Jurkat, Clone E6-1 (cell line): ENCODE measurements at regions not wholly inside any gene's neighbourhood (a gene's known extent, or its start where the extent isn't known, plus 50 kb on each side); places are given as distances from the start of the nearest gene placed in this dataset.

Source experiments
- DNase-seq: peaks from one replicate; pipeline ENCODE4 v3.0.0-alpha.2; 2011; ENCODE audit warnings: low read depth, low spot score
- H3K4me3 ChIP-seq: 2 replicates; pipeline ENCODE4 v1.5.1; 2011; ENCODE audit warnings: mild to moderate bottlenecking, low read length, control low read depth, moderate library complexity

DNA sequence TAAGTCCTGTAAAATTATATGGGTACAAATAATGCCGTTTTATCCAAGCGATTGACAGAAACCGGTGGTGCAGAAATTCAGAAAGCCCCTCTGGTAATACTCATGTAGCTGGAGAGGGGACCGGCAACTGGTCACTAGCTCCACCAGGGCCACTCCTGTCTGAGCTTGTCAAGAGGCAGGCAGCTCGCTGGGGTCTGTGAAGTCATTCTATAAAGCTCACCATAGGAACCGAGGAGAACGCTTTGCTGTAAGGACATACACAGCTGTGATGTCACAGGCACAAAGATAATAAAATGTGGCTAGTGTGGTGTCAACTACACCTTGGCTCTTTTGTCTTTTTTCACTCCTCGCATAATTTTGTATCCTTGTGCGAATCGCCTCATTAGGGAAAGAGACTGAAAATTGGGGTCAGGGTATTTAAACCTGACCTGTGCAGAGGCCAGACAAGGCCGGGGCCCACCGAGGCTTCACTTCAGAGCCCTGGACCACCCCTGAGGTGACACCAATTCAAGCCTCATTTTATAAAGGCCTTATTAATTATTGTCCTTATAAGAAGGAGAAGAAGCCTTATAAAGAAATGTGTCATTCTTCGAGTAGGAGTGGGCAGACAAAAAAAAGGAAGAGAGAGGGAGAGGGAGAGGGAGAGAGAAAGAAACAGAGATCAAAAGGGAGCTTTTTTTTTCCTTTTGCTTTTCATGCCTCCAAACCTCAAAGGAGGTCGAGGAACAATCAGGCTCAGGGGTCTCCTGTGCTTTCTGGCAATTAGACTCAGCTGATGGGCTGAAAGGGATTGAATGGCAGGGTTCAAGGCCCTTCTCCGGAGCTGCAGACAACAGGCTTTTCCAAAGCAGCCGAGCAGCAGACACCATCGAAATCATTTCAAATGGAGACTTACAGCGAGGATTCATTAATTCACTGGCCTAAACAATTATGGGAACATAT lies 813.3 kb upstream of the ARRDC4 start:
- no peak overlapping the region for H3K4me3 ChIP-seq
- DNase-seq, result no peak

DNA sequence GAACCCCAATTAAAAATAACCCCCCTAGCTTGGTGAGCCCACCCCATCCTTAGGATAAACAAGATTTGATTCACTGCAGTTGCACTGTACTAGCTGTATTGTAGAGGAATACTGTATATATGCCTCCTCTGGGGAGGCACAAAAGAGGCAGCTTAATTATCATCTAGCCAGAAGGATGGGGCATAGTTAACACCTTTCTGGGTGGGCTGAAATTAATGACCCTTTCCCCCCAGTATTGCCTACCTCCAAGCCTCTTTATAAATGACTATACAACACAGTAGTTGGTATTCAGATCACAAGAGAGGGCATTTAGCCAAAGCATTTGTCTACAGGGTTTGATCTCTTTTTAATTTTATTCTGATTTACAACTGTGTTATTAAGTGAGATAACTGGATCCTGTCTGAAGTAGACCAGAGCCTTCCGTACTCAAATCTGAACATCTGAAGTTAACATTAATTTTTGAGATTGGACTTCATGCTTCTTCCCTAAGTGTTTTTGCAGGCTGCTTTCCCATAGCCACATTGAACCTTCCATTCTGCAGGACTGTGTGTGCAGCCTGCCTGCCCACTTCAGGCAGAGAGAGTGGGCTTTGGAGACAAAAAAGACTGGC lies 807.0 kb upstream of the ARRDC4 start:
- DNase-seq, result no peak
- no peak overlapping the region for H3K4me3 ChIP-seq

DNA sequence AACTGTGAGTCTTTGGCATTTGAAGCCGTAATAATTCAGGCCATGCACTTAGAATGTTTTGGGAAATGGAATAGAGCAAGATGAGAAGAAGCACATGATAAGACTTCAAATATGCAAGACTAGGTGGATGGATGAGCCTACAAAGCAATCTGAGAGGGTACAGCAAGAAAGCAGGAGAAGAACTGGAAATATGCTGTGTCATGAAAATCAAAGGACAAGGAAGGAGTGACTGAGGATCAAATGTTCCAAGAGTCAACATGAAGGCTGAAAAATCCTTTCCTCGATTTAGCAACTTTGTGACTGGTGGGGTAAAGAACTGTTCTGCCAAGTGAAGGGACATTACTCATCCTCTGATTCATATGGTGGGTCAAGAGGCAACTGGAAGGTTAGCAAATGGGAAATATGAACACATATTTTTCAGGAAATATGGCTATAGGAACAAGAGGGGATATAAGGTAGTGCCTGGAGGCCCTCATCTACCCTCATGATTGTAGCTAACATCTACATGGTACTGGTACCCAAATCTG lies 803.7 kb upstream of the ARRDC4 start:
- DNase-seq, result no peak
- no peak overlapping the region for H3K4me3 ChIP-seq

DNA sequence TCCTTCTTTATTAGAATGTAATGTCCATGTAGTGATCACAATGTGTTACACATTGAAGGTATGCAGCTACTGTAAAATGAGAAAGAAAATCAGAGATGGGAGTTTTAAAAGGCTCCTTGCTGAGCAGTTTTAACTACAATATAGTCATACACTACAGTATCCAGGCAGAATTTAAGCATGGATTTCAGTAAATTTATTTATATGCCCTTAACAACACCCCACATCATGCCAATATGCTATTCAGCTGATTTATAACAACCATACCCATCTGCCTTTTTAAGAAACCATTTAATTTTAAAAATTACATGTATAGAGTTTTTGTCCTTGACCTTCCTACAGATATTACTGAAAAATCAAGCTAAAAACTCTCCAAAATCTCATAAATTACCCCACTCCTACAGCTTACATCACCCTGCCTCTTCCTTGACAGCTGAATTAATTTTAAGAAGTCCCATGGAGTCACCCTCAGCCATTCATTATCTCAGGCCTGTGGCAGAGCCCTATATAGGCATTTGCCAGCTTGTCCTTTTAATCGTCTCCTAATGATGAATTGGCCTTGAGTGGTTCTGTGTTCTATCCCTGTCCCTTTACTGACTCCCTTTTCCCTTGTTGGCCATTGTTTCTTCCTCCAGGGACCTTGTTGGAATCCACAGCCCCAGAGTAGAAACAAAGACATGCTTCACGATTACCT lies 797.6 kb upstream of the ARRDC4 start:
- no peak for DNase-seq
- no peak overlapping the region for H3K4me3 ChIP-seq

DNA sequence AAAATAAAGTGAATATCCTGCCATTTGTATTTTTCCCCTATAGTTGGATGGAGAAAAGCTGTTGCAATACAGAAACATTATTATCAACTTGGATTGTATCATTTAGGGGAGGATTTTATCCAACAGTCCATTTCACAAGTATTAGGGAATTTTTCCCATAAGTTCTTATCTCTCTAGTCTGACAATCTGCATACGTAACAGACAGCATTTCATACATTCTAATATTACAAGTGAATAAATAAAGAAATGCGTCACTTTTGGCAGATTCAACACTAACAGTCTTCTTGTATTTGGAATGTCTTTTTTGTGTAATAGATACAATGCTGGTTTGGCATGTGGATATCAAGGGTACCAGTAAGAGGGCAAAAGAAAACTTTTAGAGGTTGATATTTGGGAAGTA lies 795.3 kb upstream of the ARRDC4 start:
- DNase-seq, result no peak
- H3K4me3 ChIP-seq, result no peak overlapping the region

DNA sequence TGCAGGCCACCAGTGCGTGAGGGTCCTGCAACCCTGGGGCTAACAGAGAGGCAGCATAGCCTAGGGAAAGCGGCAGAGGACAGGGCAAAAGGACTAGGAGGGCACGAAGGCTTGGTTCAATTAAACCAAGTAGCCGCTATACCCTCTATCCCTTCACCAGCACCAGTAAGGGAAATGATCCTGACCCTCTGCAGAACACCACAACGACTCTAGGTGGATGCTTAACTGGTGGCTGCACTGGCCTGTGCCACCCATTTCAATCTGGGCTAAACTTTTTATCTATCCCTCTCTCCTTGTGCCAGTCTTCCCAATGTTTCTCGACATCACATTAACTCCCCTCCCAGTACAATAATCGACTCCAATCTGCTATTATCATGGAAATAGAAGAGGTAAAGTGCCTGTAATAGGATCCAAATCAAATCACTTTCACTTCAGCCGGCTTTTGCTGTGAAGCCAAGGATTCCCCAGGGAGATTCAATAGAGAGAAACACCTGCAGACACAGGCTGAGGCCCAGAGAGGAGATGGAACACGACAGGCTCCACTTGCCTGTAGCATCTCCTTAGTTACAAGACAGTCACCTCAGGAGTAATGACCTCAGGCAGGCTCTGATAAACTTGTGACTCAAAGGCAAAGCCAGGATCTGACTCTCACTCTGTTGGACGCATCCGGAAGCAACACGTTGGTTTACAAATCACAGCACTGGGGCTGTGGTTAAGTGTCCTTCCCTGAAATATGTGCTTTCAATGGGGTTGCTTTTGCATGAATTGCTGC lies 791.6 kb upstream of the ARRDC4 start:
- DNase-seq, result no peak
- no peak overlapping the region for H3K4me3 ChIP-seq

DNA sequence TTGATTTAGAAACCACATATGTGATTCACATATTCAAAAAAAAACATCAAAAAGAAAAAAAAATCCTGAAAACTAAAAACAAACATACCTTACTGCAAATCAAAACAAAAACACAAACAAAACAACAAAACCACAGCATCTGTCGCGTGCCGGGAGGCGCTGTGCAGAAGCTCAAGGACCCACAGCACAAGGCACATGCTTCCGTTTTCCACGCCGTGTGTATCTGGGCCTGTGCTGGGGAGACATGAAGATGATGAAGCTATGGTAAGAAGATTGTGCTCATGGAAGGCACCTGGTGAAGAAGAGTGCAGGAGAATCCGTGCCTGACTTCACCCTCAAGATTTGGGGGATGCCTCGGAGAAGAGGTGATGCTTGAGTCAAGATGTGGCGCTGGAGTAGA lies 788.9 kb upstream of the ARRDC4 start:
- DNase-seq, result no peak
- H3K4me3 ChIP-seq, result no peak overlapping the region

DNA sequence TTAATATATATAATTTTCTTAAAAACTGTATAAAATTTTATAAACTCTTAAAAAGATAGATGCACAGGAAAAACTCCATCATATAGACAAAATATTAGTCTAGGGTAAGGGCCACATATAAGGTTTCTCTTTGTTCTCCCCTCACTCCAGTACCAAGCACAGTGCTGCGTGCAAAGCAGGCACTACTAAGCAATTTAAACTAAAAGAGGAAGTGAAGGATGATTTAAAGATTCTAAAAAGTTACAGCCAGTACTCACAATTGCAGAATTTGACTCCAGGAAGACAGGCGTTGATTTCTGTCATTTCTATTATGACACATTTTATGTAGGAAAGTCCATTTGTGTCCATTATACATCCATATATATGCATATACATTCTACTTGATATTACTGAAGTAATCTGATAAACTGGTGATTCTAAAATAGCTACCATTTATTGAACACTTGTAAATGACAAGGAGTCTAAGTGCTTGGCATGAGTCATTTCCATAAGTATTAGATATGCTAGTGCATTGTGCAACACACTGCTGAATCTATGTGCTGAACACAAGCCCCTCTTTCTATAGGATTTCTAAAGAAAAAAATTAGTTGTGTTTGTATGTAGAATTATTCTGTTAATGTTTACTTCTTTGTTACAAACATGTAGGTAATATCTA lies 785.5 kb upstream of the ARRDC4 start:
- DNase-seq, result no peak
- no peak overlapping the region for H3K4me3 ChIP-seq

DNA sequence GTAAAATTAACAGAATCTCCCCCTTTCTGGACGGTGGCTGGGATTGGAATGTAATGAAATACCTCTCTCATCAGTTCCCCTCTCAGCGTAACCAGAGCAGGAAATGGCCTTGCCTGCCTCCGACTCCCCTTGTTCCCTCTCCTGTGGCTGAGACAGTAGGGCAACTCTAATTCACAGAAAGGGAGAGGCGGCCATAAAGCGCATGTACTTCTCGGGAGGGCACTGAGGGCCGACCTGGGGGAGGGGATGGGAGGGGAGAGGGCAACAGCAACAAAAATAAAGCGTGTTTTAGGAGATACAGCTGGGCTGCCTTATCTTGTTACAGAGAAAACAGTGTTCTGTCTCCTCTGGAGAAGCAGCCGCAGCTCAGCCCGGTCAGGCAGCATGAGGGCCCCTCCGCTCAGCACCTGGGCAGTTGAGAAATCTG lies 783.3 kb upstream of the ARRDC4 start:
- H3K4me3 ChIP-seq, result no peak overlapping the region
- DNase-seq, result no peak

DNA sequence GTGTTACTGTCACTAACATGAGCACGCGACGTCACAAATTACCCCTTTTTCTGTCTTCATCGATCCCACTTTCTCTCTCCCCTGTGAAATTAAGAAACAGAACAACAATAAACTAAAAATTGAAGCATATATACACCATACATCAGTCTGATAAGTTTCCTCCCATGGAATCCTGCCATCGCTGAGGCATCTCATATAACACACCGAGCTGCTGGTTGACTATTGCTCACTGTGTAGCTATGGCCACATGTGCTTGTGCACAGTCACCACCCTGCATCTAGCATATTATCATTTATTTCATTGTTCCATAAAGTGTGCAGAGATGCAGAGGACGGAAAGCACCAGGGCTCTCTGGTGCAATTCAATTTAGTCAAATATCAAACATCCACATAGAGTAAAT lies 777.9 kb upstream of the ARRDC4 start:
- no peak for DNase-seq
- H3K4me3 ChIP-seq, result no peak overlapping the region

DNA sequence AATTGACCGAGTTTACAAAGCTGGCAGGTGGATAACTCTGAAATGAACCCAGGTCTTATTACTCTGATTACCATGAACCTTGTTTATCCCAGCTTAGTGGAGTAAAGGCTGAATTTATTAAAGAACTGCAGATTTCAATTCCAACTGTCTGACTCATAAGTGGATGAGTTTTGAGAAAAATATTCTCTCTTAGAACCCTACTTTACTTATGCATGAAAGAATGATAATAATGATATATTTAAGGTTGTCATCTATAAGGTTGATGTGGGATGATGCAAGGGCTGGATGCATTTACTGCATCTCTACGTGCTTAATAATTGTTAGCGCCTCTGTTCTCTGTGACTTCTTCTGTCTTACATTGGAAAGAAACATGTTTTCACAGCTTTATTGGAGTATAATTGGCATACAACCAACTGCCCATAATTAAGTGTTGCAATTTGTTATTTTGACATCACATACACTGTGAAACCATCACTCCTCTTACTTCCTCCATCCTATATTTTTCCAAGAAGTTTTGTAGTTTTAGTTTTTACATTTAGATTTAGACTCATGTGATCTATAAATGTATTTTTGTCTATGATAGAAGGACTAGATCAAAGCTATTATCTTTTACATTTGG lies 771.2 kb upstream of the ARRDC4 start:
- H3K4me3 ChIP-seq, result no peak overlapping the region
- DNase-seq, result no peak

DNA sequence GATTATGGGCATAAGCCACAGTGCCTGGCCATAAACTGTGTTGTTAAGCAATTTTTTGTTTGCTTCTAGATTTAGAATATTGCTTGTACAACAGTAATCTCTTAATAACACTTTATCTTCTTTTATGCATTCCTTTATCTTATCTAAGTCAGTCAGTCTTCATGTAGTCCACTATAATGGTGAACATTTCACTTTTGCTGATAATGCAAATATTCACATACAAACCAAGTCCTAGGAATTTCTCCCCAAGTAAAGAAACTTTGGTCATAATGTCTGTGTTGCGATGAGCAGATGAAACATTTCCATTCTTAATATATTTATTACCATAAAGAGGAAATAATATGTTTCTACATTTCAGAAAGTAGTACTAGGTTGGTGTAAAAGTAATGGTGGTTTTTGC lies 765.8 kb upstream of the ARRDC4 start:
- DNase-seq, result no peak
- no peak overlapping the region for H3K4me3 ChIP-seq

DNA sequence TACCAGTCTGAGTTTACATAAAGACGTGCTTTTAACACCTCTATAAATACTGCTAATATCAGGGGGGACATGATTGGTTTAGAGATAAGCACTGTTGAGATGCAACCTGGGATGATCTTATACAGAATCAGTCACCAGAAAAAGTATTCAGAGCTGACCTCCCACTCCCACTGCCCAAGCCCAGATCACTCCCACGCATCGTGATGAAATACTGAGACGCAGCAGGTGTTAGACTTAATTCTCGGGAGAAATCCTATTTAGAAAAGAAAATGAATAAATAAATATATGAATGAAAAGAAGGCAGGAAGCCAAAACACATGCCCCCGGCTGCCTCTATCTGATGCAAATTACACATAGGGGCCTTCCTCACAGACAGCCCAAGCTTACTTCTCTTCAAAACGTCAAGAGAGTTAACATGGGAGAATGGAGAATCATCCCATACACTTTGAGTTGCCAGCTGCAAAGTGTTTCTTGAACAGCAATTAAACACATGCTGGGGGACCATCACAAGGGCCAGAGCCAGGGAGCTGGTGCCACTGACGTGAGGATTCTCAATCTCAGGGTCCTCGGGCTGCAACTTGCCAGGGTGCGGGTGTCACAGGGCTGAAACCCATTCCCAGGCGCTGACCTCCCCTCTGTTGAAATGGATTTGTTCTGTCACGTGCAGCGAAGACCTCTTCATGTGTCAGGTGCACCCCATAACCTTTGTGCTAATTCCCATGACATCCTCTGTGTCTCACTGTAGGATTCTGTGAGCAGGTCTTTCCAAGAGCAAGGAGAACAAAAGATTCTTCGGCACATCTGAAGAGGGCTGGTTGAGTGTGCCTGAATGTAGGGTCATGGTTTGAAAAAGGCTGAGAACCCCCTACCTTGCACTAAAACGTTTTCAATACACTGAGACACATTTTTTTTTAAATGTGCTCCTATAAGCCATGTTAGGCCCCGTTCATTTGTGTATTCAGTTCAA lies 764.2 kb upstream of the ARRDC4 start:
- DNase-seq, result no peak
- H3K4me3 ChIP-seq, result no peak overlapping the region

DNA sequence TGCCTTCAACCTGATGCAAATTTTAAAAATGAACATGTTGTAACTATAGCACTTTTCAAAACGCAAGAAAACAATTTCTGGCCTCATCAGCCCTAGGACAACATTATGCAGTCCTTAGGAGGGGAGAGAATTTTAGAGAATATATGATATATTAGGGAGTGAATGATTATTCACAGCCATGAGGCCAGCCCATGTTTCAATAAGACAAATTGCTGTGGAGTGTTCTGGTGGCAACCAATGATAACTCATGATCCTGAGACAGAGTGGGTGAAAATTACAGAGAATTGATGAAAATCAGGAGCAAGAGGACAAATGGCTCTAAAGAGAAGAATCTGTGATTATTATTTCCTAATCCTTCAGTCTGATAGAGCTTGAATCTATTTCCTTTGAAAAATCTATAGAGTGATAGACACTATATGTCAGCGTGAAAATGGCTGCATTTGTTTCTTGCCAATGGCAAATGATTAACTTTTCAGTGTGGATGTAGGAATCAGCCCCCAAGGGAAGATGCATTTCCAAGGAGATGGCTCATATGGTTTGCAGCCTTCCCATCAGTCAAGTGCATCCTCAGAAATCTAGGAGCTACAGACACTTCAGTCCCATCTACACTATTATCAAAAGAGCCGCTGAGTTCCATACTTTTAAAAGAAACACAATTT lies 761.0 kb upstream of the ARRDC4 start:
- no peak for DNase-seq
- no peak overlapping the region for H3K4me3 ChIP-seq

DNA sequence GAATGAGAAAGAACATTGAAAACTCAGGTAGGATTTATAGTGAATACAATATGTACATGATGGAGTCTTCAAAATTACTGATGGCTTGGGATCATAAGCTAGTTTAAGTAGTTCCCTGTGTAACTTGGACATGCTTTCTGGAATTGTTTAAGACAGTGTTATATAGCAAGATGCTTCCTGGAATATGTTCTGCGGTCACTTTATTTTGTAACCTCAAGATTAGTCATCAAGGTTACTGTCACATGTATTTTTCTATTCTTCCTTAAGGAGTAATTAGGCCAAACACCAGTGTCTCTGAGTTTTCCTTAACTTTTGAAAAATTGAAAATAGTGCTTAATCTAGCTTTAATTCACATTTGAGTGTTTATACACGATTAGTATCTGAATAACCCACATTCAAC lies 760.3 kb upstream of the ARRDC4 start:
- DNase-seq, result no peak
- H3K4me3 ChIP-seq, result no peak overlapping the region

DNA sequence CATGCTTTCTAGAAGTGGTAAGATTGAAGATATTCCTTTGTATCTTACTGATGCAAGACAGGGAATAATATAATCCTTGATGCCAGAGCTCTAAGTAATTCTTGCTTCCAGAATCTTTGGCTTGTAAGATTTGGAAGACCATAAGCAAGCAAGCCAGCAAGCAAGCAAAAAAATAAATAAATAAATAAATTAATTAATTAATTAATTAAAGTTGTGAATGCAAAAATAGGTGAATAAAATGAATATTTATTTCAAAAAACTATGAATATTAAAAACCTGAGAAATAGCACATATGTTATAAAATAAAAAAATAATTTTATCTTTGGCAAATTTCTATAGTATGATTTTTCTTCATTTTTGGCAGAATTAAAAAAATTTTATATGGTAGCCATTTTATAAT lies 750.2 kb upstream of the ARRDC4 start:
- no peak overlapping the region for H3K4me3 ChIP-seq
- DNase-seq, result no peak

DNA sequence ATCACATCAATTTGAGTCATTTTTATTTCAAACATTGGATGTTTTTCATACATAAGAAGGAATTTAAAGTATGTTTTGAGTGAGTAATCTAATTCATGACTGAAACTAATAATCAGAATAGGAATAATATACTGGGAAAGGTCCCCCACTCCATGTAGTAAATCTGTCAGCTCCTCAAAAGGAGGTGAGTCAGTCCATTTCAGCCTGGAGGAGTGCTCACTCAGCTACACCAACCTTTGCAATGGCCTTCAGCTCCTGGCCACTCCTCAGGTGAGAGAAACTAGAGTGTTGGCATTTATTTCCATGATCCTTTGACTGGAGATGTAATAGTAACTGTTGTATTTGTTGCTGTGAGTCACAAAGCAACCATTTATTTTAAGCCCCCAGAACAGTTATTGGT lies 744.9 kb upstream of the ARRDC4 start:
- no peak overlapping the region for H3K4me3 ChIP-seq
- no peak for DNase-seq
